HCT116 (cell line): ENCODE measurements at regions not wholly inside any gene's neighbourhood (a gene's known extent, or its start where the extent isn't known, plus 50 kb on each side); places are given as distances from the start of the nearest gene placed in this dataset.

Source experiments
- ATAC-seq: fragments of 200-7000 bp; cut with Tn5 transposase; 2 replicates; pipeline ENCODE4 v1.9.1; 2020; ENCODE audit warnings: mild to moderate bottlenecking, moderate library complexity
- BruUV-seq: library from RNA; stranded (reverse); fragments of 400-500 nt; replicated peaks from 2 replicates; lab custom pipeline; 2021; lab: Mats Ljungman, UMichigan
- CTCF ChIA-PET: fragments of 300-600 bp; sonication (Branson Sonifier 250); formaldehyde crosslinking; loops from one replicate; lab custom pipeline; 2021; ENCODE audit warnings: antibody characterized with exemption; lab: Charles Lee
- POLR2A ChIA-PET: fragments of 300-600, 350-600 bp; sonication (Branson Sonifier 250); formaldehyde crosslinking; loops from one replicate; lab custom pipeline; 2021; ENCODE audit warnings: antibody characterized with exemption; lab: Charles Lee
- RAD21 ChIA-PET, 2 experiments: fragments of 300-600 bp; sonication (Branson Sonifier 250); formaldehyde crosslinking; loops; one replicate each; lab custom pipeline; 2023; ENCODE audit warnings: low total read pairs in 2 of 2; ENCODE audit not compliant: uncharacterized antibody in 2 of 2, unreplicated experiment in 2 of 2, low non-redundant PET in 1 of 2; lab: Charles Lee
- DNase-seq: peaks from one replicate; pipeline ENCODE4 v3.0.0-alpha.2; 2010; ENCODE audit warnings: low read depth, low spot score
- H2AFZ ChIP-seq: fragments of 200-600 bp; shearing (Covaris generic), sonication (generic); 2 replicates; pipeline ENCODE4 v1.6.1; 2017; ENCODE audit warnings: low read depth, mixed run types, mixed read lengths, antibody characterized with exemption, low read length; ENCODE audit not compliant: poor library complexity, severe bottlenecking
- H3K27ac ChIP-seq: 2 replicates; pipeline ENCODE4 v1.5.1; 2012; ENCODE audit warnings: low read depth, low read length
- H3K27me3 ChIP-seq: fragments of 200-600 bp; sonication (generic); 2 replicates; pipeline ENCODE4 v1.6.1; 2016; ENCODE audit warnings: mixed run types, low read length, mixed read lengths; ENCODE audit not compliant: insufficient read depth
- H3K36me3 ChIP-seq, 2 experiments: fragments of 200-500 bp in 1 of 2; fragments of 200-600 bp in 1 of 2; sonication (Bioruptor generic) in 1 of 2; sonication (generic) in 1 of 2; 2 replicates each; pipeline versions ENCODE4 v1.5.1 to v1.6.1; 2014 to 2016; ENCODE audit warnings: low read length in 2 of 2, inconsistent platforms in 1 of 2, mixed read lengths in 1 of 2, mixed run types in 1 of 2; ENCODE audit not compliant: insufficient read depth in 2 of 2, control insufficient read depth in 1 of 2
- H3K4me1 ChIP-seq, 2 experiments: fragments of 200-600 bp in 1 of 2; sonication (generic) in 1 of 2; 2 replicates each; pipeline versions ENCODE4 v1.5.1 to v1.6.1; 2012 to 2017; ENCODE audit warnings: low read length in 2 of 2, inconsistent platforms in 1 of 2, mild to moderate bottlenecking in 1 of 2, mixed read lengths in 1 of 2, mixed run types in 1 of 2, moderate library complexity in 1 of 2; ENCODE audit not compliant: insufficient read depth in 2 of 2, control insufficient read depth in 1 of 2
- H3K4me2 ChIP-seq: fragments of 200-600 bp; sonication (generic); 2 replicates; pipeline ENCODE4 v1.6.1; 2017; ENCODE audit warnings: mixed run types, low read length, mixed read lengths
- H3K4me3 ChIP-seq, 2 experiments: fragments of 200-600 bp in 1 of 2; sonication (generic) in 1 of 2; replicated peaks in 1 of 2; 2 replicates each; pipeline ENCODE4 v1.5.1; 2011 to 2016; ENCODE audit warnings: low read length in 2 of 2, control low read depth in 1 of 2, low read depth in 1 of 2, mild to moderate bottlenecking in 1 of 2, mixed read lengths in 1 of 2, mixed run types in 1 of 2
- H3K79me2 ChIP-seq: fragments of 200-600 bp; sonication (generic); 2 replicates; pipeline ENCODE4 v1.6.1; 2017; ENCODE audit warnings: mild to moderate bottlenecking, mixed run types, low read length, moderate library complexity, mixed read lengths; ENCODE audit not compliant: insufficient read depth
- H3K9ac ChIP-seq: fragments of 200-600 bp; sonication (generic); 2 replicates; pipeline ENCODE4 v1.6.1; 2016; ENCODE audit warnings: low read length, mixed read lengths
- H3K9me2 ChIP-seq: fragments of 200-600 bp; sonication (generic), shearing (Covaris generic); 2 replicates; pipeline ENCODE4 v1.6.1; 2017; ENCODE audit warnings: mixed run types, mild to moderate bottlenecking, moderate library complexity; ENCODE audit not compliant: insufficient read depth
- H3K9me3 ChIP-seq, 2 experiments: fragments of 200-500 bp in 1 of 2; fragments of 200-600 bp in 1 of 2; sonication (Bioruptor generic) in 1 of 2; sonication (generic) in 1 of 2; 2 replicates each; pipeline ENCODE4 v1.6.1; 2014 to 2017; ENCODE audit warnings: low read length in 2 of 2, mixed read lengths in 2 of 2, inconsistent platforms in 1 of 2, low read depth in 1 of 2, mild to moderate bottlenecking in 1 of 2, mixed run types in 1 of 2, moderate library complexity in 1 of 2; ENCODE audit not compliant: control insufficient read depth in 1 of 2, insufficient read depth in 1 of 2
- H4K20me1 ChIP-seq: fragments of 200-600 bp; sonication (generic), shearing (Covaris generic); 2 replicates; pipeline ENCODE4 v1.6.1; 2017; ENCODE audit warnings: mixed run types, mild to moderate bottlenecking, moderate library complexity; ENCODE audit not compliant: insufficient read depth
- CBX3 ChIP-seq: IDR thresholded peaks from 2 replicates; pipeline ENCODE4 v1.6.1; 2012; ENCODE audit warnings: low read depth
- CEBPB ChIP-seq: IDR thresholded peaks from 2 replicates; pipeline ENCODE4 v1.6.1; 2012; ENCODE audit warnings: low read depth
- ELF1 ChIP-seq: IDR thresholded peaks from 2 replicates; pipeline ENCODE4 v1.6.1; 2012; ENCODE audit warnings: low read depth, borderline replicate concordance
- EZH2 ChIP-seq: fragments of 200-600 bp; sonication (generic); IDR thresholded peaks from 2 replicates; pipeline ENCODE4 v1.6.1; 2017; ENCODE audit warnings: antibody characterized with exemption, mixed run types
- FOSL1 ChIP-seq: IDR thresholded peaks from 2 replicates; pipeline ENCODE4 v1.6.1; 2012; ENCODE audit warnings: low read depth
- JUND ChIP-seq: IDR thresholded peaks from 2 replicates; pipeline ENCODE4 v1.6.1; 2012
- POLR2AphosphoS5 ChIP-seq: IDR thresholded peaks from 2 replicates; pipeline ENCODE4 v1.6.1; 2011; ENCODE audit warnings: mild to moderate bottlenecking, low read depth, low read length, moderate library complexity
- RAD21 ChIP-seq: IDR thresholded peaks from 2 replicates; pipeline ENCODE4 v1.6.1; 2012; ENCODE audit warnings: low read depth, mild to moderate bottlenecking
- TCF7L2 ChIP-seq: IDR thresholded peaks from 2 replicates; pipeline ENCODE4 v1.7.0; 2011; ENCODE audit warnings: borderline replicate concordance, inconsistent platforms; ENCODE audit not compliant: insufficient read depth, insufficient read length; ENCODE audit errors: extremely low read depth
- intact Hi-C: fragments of 100-400 bp; cut with micrococcal nuclease; formaldehyde crosslinking; loops from 2 replicates; pipeline ENCODE4 v1.10.0; 2022
- TF ChIP-seq, protein P1 (sequence below): IDR thresholded peaks from 2 replicates; pipeline ENCODE4 v1.6.1; 2011; ENCODE audit warnings: mild to moderate bottlenecking, low read length, moderate library complexity; ENCODE audit not compliant: insufficient replicate concordance; ENCODE audit errors: extremely low read depth
- TF ChIP-seq, protein P2 (sequence below): IDR thresholded peaks from 2 replicates; pipeline ENCODE4 v1.6.1; 2012
- TF ChIP-seq, protein P3 (sequence below), 3 experiments: fragments of 200-600 bp in 1 of 3; sonication (generic) in 1 of 3; IDR thresholded peaks in 2 of 3; conservative IDR thresholded peaks in 1 of 3; 2 replicates each; pipeline ENCODE4 v1.5.1; 2012 to 2017; ENCODE audit warnings: low read depth in 2 of 3, low read length in 2 of 3, antibody characterized with exemption in 1 of 3, borderline replicate concordance in 1 of 3, control low read depth in 1 of 3, mild to moderate bottlenecking in 1 of 3, mixed read lengths in 1 of 3, mixed run types in 1 of 3, moderate library complexity in 1 of 3; ENCODE audit not compliant: insufficient read depth in 1 of 3
- TF ChIP-seq, protein P4 (sequence below): IDR thresholded peaks from 2 replicates; pipeline ENCODE4 v1.6.1; 2012; ENCODE audit warnings: low read depth
- TF ChIP-seq, protein P5 (sequence below): IDR thresholded peaks from 2 replicates; pipeline ENCODE4 v1.6.1; 2012

DNA sequence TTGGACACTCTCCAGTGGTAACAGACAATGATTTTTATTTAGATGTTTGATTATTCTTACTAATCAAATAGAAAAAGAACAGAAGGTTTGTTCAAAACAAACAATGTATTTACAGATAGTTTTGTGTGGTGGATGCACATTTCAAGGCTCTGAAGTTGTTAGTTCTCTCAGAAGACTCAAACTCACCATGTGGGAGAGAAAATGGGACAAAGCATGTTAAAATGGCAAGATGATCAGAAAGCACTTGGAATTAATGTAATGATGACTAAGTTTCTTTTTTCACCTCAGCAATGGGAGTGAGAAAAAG, 450.5 kb upstream of the KCNMB2 start (continued):
- TF ChIP-seq, protein P1, sequence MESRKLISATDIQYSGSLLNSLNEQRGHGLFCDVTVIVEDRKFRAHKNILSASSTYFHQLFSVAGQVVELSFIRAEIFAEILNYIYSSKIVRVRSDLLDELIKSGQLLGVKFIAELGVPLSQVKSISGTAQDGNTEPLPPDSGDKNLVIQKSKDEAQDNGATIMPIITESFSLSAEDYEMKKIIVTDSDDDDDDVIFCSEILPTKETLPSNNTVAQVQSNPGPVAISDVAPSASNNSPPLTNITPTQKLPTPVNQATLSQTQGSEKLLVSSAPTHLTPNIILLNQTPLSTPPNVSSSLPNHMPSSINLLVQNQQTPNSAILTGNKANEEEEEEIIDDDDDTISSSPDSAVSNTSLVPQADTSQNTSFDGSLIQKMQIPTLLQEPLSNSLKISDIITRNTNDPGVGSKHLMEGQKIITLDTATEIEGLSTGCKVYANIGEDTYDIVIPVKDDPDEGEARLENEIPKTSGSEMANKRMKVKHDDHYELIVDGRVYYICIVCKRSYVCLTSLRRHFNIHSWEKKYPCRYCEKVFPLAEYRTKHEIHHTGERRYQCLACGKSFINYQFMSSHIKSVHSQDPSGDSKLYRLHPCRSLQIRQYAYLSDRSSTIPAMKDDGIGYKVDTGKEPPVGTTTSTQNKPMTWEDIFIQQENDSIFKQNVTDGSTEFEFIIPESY: no peak
- TF ChIP-seq, protein P2, sequence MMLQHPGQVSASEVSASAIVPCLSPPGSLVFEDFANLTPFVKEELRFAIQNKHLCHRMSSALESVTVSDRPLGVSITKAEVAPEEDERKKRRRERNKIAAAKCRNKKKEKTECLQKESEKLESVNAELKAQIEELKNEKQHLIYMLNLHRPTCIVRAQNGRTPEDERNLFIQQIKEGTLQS: no peak
- TF ChIP-seq, all 23 proteins: peak for 0

DNA sequence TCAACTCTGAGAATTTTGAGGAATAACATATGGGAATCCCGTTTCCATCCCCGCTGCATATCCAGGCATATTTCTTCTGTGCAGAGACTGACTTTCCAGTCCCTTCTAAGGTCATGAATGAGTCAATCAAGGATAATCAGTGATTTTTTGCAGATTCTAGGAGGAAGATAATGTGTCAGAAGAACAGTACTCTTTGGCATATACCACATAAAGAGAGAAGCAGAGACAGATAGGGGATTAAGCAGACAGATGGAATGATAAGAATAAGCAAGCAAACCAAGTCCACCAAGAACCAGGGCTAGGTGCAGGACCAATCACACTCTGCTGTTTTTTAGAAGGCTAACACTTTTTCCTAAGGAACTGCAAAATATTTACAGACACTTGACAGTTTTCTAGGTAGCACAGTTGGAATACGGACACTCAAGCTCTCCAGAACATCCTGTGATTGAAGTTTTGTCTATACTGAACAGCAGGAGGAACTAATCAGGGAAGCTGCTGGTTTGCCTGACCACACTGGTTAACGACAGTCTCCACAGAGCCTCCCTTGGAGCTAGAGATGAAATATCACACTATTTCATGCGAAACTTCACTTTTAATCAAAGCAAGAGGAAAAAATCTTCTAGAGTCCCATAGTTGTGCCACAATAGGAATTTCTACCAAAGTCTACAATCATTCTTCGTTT, 450.0 kb upstream of the KCNMB2 start:
- ChIA-PET CTCF (no interaction called here), POLR2A (no interaction called here), RAD21 (no interaction called here)
- no peak overlapping the region for H3K4me3 ChIP-seq
- no peak overlapping the region for H2AFZ ChIP-seq
- H4K20me1 ChIP-seq: no peaks in the 10 kb centered on the region
- intact Hi-C loops: no loop called here
- H3K4me1 ChIP-seq: no peaks in the 10 kb centered on the region
- no peak overlapping the region for H3K9ac ChIP-seq
- no peak for ATAC-seq
- H3K79me2 ChIP-seq: no peaks in the 10 kb centered on the region
- no peaks in the 10 kb centered on the region for H3K36me3 ChIP-seq
- H3K9me3 ChIP-seq: no peaks in the 10 kb centered on the region
- H3K27me3 ChIP-seq: no peaks in the 10 kb centered on the region
- no peak overlapping the region for H3K4me2 ChIP-seq
- no peak overlapping the region for H3K27ac ChIP-seq
- no peak for DNase-seq
- BruUV-seq: no TSS peak
- H3K9me2 ChIP-seq: no peaks in the 10 kb centered on the region
- TF ChIP-seq JUND: no peak
- no peak for TF ChIP-seq RAD21
- no peak for TF ChIP-seq TCF7L2
- TF ChIP-seq, protein P3, sequence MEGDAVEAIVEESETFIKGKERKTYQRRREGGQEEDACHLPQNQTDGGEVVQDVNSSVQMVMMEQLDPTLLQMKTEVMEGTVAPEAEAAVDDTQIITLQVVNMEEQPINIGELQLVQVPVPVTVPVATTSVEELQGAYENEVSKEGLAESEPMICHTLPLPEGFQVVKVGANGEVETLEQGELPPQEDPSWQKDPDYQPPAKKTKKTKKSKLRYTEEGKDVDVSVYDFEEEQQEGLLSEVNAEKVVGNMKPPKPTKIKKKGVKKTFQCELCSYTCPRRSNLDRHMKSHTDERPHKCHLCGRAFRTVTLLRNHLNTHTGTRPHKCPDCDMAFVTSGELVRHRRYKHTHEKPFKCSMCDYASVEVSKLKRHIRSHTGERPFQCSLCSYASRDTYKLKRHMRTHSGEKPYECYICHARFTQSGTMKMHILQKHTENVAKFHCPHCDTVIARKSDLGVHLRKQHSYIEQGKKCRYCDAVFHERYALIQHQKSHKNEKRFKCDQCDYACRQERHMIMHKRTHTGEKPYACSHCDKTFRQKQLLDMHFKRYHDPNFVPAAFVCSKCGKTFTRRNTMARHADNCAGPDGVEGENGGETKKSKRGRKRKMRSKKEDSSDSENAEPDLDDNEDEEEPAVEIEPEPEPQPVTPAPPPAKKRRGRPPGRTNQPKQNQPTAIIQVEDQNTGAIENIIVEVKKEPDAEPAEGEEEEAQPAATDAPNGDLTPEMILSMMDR (IDR thresholded peaks at IDR 0.05 in 2 of 3, conservative IDR thresholded peaks at IDR 0.05 in 1 of 3; ENCODE audit: borderline replicate concordance in 1 of 3, insufficient read depth in 1 of 3, low read depth in 2 of 3, low read length in 2 of 3): no peak
- TF ChIP-seq, protein P4, sequence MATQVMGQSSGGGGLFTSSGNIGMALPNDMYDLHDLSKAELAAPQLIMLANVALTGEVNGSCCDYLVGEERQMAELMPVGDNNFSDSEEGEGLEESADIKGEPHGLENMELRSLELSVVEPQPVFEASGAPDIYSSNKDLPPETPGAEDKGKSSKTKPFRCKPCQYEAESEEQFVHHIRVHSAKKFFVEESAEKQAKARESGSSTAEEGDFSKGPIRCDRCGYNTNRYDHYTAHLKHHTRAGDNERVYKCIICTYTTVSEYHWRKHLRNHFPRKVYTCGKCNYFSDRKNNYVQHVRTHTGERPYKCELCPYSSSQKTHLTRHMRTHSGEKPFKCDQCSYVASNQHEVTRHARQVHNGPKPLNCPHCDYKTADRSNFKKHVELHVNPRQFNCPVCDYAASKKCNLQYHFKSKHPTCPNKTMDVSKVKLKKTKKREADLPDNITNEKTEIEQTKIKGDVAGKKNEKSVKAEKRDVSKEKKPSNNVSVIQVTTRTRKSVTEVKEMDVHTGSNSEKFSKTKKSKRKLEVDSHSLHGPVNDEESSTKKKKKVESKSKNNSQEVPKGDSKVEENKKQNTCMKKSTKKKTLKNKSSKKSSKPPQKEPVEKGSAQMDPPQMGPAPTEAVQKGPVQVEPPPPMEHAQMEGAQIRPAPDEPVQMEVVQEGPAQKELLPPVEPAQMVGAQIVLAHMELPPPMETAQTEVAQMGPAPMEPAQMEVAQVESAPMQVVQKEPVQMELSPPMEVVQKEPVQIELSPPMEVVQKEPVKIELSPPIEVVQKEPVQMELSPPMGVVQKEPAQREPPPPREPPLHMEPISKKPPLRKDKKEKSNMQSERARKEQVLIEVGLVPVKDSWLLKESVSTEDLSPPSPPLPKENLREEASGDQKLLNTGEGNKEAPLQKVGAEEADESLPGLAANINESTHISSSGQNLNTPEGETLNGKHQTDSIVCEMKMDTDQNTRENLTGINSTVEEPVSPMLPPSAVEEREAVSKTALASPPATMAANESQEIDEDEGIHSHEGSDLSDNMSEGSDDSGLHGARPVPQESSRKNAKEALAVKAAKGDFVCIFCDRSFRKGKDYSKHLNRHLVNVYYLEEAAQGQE: no peak
- no peak for TF ChIP-seq EZH2
- TF ChIP-seq CBX3: no peak
- TF ChIP-seq, protein P1: no peak
- TF ChIP-seq POLR2AphosphoS5: no peak
- no peak for TF ChIP-seq ELF1
- no peak for TF ChIP-seq CEBPB
- TF ChIP-seq, protein P5, sequence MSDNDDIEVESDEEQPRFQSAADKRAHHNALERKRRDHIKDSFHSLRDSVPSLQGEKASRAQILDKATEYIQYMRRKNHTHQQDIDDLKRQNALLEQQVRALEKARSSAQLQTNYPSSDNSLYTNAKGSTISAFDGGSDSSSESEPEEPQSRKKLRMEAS: no peak
- no peak for TF ChIP-seq FOSL1
